ENCODE measurements at regions not wholly inside any gene's neighbourhood (a gene's known extent, or its start where the extent isn't known, plus 50 kb on each side); places are given as distances from the start of the nearest gene placed in this dataset.

DNA sequence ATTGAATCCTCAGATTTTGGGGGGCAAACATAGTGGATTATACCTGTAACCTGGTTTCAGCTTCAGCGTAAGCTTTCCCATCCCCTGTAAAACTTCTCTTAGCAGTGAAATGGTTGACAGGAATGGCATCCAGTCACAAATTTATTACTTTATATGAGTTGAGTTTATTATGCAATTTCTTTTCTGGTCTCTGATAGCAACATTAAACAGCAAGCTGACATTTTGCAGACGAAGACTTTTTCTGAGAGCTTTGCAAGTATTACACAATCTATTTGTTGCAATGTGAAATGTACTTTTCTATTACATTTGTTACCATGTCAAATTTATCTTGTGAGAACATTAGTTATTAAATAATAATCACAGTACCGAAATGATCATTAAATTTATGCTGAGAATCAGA, 60.6 kb downstream of the GSPT2 start:
- Mint-ChIP-seq H3K4me3 (peak overlapping the region; percentile 71 to 94), H3K27me3 (ENCODE audit: low read depth) (peaks cover 2% of the 10 kb centered on the region), H3K36me3 (ENCODE audit: insufficient read depth in 1 of 3, low read depth in 3 of 3) (peaks cover 20 to 24% (median 20%) of the 10 kb centered on the region in 3 experiments), H3K4me1 (peaks cover 8 to 17% of the 10 kb centered on the region in 2 experiments), H3K27ac (no peak overlapping the region), H3K9me3 (peaks cover 53 to 58% of the 10 kb centered on the region in 2 experiments)
- no peak overlapping the region for H2AFZ ChIP-seq (ENCODE audit: low read length)
- H4K5ac ChIP-seq (ENCODE audit: insufficient read length, low read depth, low read length) = no peak overlapping the region
- H2BK20ac ChIP-seq (ENCODE audit: low read depth, low read length, poor library complexity, severe bottlenecking) = no peak overlapping the region
- H3K79me1 ChIP-seq (ENCODE audit: insufficient read depth, low read depth, low read length, poor library complexity, severe bottlenecking) = no peaks in the 10 kb centered on the region
- DNase-seq = no peak
- no peak overlapping the region for H3K56ac ChIP-seq (ENCODE audit: insufficient read length, low read depth, low read length)
- no peak overlapping the region for H3K27ac ChIP-seq (ENCODE audit: insufficient read length, low read depth, low read length)
- no peak overlapping the region for H2AK5ac ChIP-seq (ENCODE audit: insufficient read length, low read length)
- no peaks in the 10 kb centered on the region for H3K27me3 ChIP-seq (ENCODE audit: insufficient read depth, low read length)
- H3K18ac ChIP-seq (ENCODE audit: insufficient read length, low read depth, low read length) = no peak overlapping the region
- WGBS (ENCODE audit: extremely low coverage, insufficient read length, low lambda C conversion rate) = no CpG with 5 or more reads among the region's 3 CpGs
- no peak for TF ChIP-seq CTCF (conservative IDR thresholded peaks at IDR 0.05)
- H3K14ac ChIP-seq (ENCODE audit: insufficient read depth, low read length) = no peak overlapping the region
- H4K8ac ChIP-seq (replicated peaks; ENCODE audit: insufficient read length, low read depth, low read length) = no peak overlapping the region
- H3T11ph ChIP-seq (ENCODE audit: low read length) = no peak overlapping the region
- no peaks in the 10 kb centered on the region for H3K9me3 ChIP-seq (ENCODE audit: control insufficient read depth, low read depth, low read length)
- H2BK12ac ChIP-seq (ENCODE audit: insufficient read length, low read depth, low read length) = no peak overlapping the region
- no peak overlapping the region for H4K91ac ChIP-seq (ENCODE audit: insufficient read length, low read depth, low read length)
- peaks cover 4% of the 10 kb centered on the region; the same call in 1 of the 2 replicates for H3K4me1 ChIP-seq (ENCODE audit: insufficient read depth, low read length)
- H3K23me2 ChIP-seq (ENCODE audit: insufficient read length, low read depth, low read length, poor library complexity, severe bottlenecking) = no peaks in the 10 kb centered on the region
- no peak overlapping the region for H3K4ac ChIP-seq (ENCODE audit: low read depth, low read length)
- no peak overlapping the region for H3K23ac ChIP-seq (ENCODE audit: insufficient read length, low read depth, low read length)
- H2BK120ac ChIP-seq (ENCODE audit: low read depth, low read length, poor library complexity, severe bottlenecking) = no peak overlapping the region
- H3K4me2 ChIP-seq (ENCODE audit: insufficient read depth, insufficient read length, low read length) = peak overlapping the region; percentile 82
- H3K79me2 ChIP-seq (ENCODE audit: insufficient read depth, low read length) = peaks cover 11% of the 10 kb centered on the region; the same call in 1 of the 2 replicates
- peak overlapping the region; percentile 65 for H3K9ac ChIP-seq (ENCODE audit: extremely low read depth, insufficient read length, low read length)
- no peak overlapping the region for H2BK5ac ChIP-seq (ENCODE audit: insufficient read length, low read length)
- no peak overlapping the region for H2BK15ac ChIP-seq (ENCODE audit: low read depth, low read length)
- no peaks in the 10 kb centered on the region for H4K20me1 ChIP-seq (ENCODE audit: control insufficient read depth, insufficient read depth, insufficient read length)

All from H9 (cell line).